Activated CD4-positive, alpha-beta T cell treated with anti-CD3 and anti-CD28 coated beads, Interleukin-2, amount 10 ng/mL, durations not matched to agents 7 days and 5 days (primary cell): ENCODE measurements at regions not wholly inside any gene's neighbourhood (a gene's known extent, or its start where the extent isn't known, plus 50 kb on each side); places are given as distances from the start of the nearest gene placed in this dataset.

Source experiments
- CTCF ChIA-PET: fragments of 350-600 bp; sonication (Branson Sonifier 250); formaldehyde crosslinking; loops from one replicate; lab custom pipeline; 2021; ENCODE audit warnings: antibody characterized with exemption; lab: Charles Lee
- POLR2A ChIA-PET: fragments of 350-600 bp; sonication (Branson Sonifier 250); formaldehyde crosslinking; loops from one replicate; lab custom pipeline; 2021; ENCODE audit warnings: antibody characterized with exemption; lab: Charles Lee
- DNase-seq: peaks from one replicate; pipeline ENCODE4 v3.0.0-alpha.2; 2020
- H3K27ac Mint-ChIP-seq: one replicate; pipeline ENCODE4 v1.8.0; 2021; ENCODE audit warnings: mild to moderate bottlenecking, moderate library complexity, mixed read lengths
- H3K27me3 Mint-ChIP-seq: one replicate; pipeline ENCODE4 v1.8.0; 2021; ENCODE audit warnings: mixed read lengths
- H3K36me3 Mint-ChIP-seq: one replicate; pipeline ENCODE4 v1.8.0; 2021; ENCODE audit warnings: low read depth, mixed read lengths
- H3K4me1 Mint-ChIP-seq: one replicate; pipeline ENCODE4 v1.8.0; 2021; ENCODE audit warnings: mixed read lengths
- H3K4me3 Mint-ChIP-seq: one replicate; pipeline ENCODE4 v1.8.0; 2021; ENCODE audit warnings: mild to moderate bottlenecking, moderate library complexity, mixed read lengths
- H3K9me3 Mint-ChIP-seq: one replicate; pipeline ENCODE4 v1.8.0; 2021; ENCODE audit warnings: mixed read lengths

GRCh38 chr20:48544402-48545339 lies 283.1 kb downstream of the PREX1 start:
- H3K9me3 Mint-ChIP-seq = no peaks in the 10 kb centered on the region
- no peak for DNase-seq
- ChIA-PET CTCF (no interaction called here), POLR2A (no interaction called here)
- H3K36me3 Mint-ChIP-seq = no peaks in the 10 kb centered on the region
- H3K27ac Mint-ChIP-seq = no peak overlapping the region
- no peaks in the 10 kb centered on the region for H3K4me1 Mint-ChIP-seq
- H3K27me3 Mint-ChIP-seq = peaks cover 10% of the 10 kb centered on the region
- H3K4me3 Mint-ChIP-seq = no peak overlapping the region

- H3K4me1 Mint-ChIP-seq = no peaks in the 10 kb centered on the region
- no peak for DNase-seq
- H3K27me3 Mint-ChIP-seq = peaks cover 10% of the 10 kb centered on the region
- H3K4me3 Mint-ChIP-seq = no peak overlapping the region
- no peak overlapping the region for H3K27ac Mint-ChIP-seq
- H3K9me3 Mint-ChIP-seq = no peaks in the 10 kb centered on the region
- ChIA-PET CTCF (no interaction called here), POLR2A (no interaction called here)
- no peaks in the 10 kb centered on the region for H3K36me3 Mint-ChIP-seq
Observed at GRCh38 chr20:48541581-48542071, 286.2 kb downstream of the PREX1 start.

DNA sequence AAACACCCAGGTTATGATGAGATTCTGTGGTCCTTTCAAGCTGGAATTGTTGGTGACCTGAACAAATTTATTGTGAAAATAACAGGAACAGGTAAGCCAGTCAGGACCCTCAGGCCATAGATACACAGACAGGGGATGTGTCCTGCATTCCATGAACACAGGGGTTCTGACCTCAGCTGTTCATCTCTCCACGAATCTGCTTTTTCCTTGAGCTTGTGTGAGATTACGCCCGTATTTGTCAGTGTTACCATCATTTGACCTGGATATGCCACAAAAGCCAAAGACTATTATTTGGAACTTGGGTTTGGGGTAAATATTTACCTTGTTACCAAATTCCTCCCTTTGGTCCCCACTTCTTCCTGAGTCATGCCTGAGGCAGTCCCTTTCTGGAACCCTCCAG lies 288.9 kb downstream of the PREX1 start:
- Mint-ChIP-seq H3K9me3 (no peaks in the 10 kb centered on the region), H3K27me3 (peaks cover 8% of the 10 kb centered on the region), H3K4me1 (no peaks in the 10 kb centered on the region), H3K27ac (no peak overlapping the region), H3K36me3 (no peaks in the 10 kb centered on the region), H3K4me3 (no peak overlapping the region)
- DNase-seq = no peak
- ChIA-PET CTCF (interaction anchor here (0.6 to 0.9 kb wide), 2 partner anchors 9 to 551 kb away, joined by 3 to 5 read pairs; no protein-coding TSS in a partner anchor), POLR2A (no interaction called here)

GRCh38 chr20:48538058-48538825 lies 289.6 kb downstream of the PREX1 start:
- CTCF ChIA-PET = interaction anchor here (0.6 to 0.9 kb wide), 2 partner anchors 8 to 551 kb away, joined by 3 to 5 read pairs; no protein-coding TSS in a partner anchor
- DNase-seq = no peak
- no peak overlapping the region for H3K4me3 Mint-ChIP-seq
- H3K36me3 Mint-ChIP-seq = no peaks in the 10 kb centered on the region
- H3K4me1 Mint-ChIP-seq = no peaks in the 10 kb centered on the region
- H3K27ac Mint-ChIP-seq = no peak overlapping the region
- POLR2A ChIA-PET = no interaction called here
- no peaks in the 10 kb centered on the region for H3K9me3 Mint-ChIP-seq
- H3K27me3 Mint-ChIP-seq = peaks cover 9% of the 10 kb centered on the region

- CTCF ChIA-PET = no interaction called here
- Mint-ChIP-seq H3K9me3 (no peaks in the 10 kb centered on the region), H3K27me3 (peaks cover 5% of the 10 kb centered on the region), H3K36me3 (no peaks in the 10 kb centered on the region), H3K4me1 (no peaks in the 10 kb centered on the region), H3K27ac (no peak overlapping the region), H3K4me3 (no peak overlapping the region)
- POLR2A ChIA-PET = no interaction called here
- DNase-seq = no peak
Observed at GRCh38 chr20:48536206-48536605, 291.6 kb downstream of the PREX1 start.

DNA sequence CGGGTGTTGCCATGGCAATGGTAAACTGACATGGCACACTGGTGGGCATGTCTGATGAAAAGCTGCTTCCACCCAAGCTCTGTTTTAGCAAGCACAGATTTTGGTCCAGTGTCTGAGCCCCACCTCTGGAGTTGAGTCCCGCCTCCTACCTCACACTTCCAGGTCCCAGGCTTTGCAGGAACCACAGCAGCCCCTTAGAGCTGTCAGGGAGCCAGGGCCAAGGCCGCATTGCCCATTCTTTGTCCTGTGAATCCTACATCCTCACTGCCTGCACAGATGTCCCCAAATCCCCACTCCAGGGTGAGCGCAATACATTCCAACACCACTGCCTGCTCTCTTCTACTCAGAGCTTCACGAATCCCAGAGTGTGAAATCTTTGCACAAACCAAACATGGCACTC lies 292.2 kb downstream of the PREX1 start:
- Mint-ChIP-seq H3K36me3 (no peaks in the 10 kb centered on the region), H3K9me3 (no peaks in the 10 kb centered on the region), H3K4me3 (no peak overlapping the region), H3K4me1 (no peaks in the 10 kb centered on the region), H3K27ac (no peak overlapping the region), H3K27me3 (peaks cover 4% of the 10 kb centered on the region)
- ChIA-PET CTCF (no interaction called here), POLR2A (no interaction called here)
- DNase-seq = no peak

DNA sequence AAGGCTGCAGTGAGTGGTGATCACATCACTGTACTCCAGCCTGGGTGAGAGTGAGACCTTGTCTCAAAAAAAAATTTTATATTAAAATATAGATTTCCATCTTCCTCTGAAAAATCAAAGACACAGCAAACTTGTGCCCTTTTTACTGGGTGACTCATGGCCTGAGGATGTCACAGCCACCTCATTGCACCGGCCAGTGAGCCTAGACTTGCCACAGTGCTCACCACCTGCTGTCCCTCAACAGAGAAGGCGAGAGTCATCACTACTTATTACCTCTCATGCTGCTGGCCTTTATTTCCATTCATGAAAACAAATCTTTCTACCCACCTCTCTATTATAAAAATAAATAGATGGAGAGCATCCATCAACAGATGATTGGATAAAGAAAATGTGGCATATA lies 295.8 kb downstream of the PREX1 start:
- DNase-seq = no peak
- CTCF ChIA-PET = interaction anchor here (0.6 kb wide), 1 partner anchor 553 kb away, joined by 3 read pairs; no protein-coding TSS in a partner anchor
- Mint-ChIP-seq H3K27ac (no peak overlapping the region), H3K4me3 (no peak overlapping the region), H3K36me3 (no peaks in the 10 kb centered on the region), H3K4me1 (no peaks in the 10 kb centered on the region), H3K27me3 (peaks cover 5% of the 10 kb centered on the region), H3K9me3 (no peaks in the 10 kb centered on the region)
- POLR2A ChIA-PET = no interaction called here

- H3K4me3 Mint-ChIP-seq = no peak overlapping the region
- H3K36me3 Mint-ChIP-seq = no peaks in the 10 kb centered on the region
- peaks cover 5% of the 10 kb centered on the region for H3K27me3 Mint-ChIP-seq
- CTCF ChIA-PET = interaction anchor here (0.6 kb wide), 1 partner anchor 552 kb away, joined by 3 read pairs; no protein-coding TSS in a partner anchor
- H3K4me1 Mint-ChIP-seq = no peaks in the 10 kb centered on the region
- DNase-seq = no peak
- POLR2A ChIA-PET = no interaction called here
- H3K27ac Mint-ChIP-seq = no peak overlapping the region
- no peaks in the 10 kb centered on the region for H3K9me3 Mint-ChIP-seq
Observed at GRCh38 chr20:48531505-48531904, 296.3 kb downstream of the PREX1 start.

- Mint-ChIP-seq H3K9me3 (no peaks in the 10 kb centered on the region), H3K27ac (no peak overlapping the region)
- POLR2A ChIA-PET = interaction anchor here (0.6 kb wide), 1 partner anchor 152 kb away, joined by 3 read pairs; no protein-coding TSS in a partner anchor
Observed at GRCh38 chr20:48530957-48531356, 296.8 kb downstream of the PREX1 start.

DNA sequence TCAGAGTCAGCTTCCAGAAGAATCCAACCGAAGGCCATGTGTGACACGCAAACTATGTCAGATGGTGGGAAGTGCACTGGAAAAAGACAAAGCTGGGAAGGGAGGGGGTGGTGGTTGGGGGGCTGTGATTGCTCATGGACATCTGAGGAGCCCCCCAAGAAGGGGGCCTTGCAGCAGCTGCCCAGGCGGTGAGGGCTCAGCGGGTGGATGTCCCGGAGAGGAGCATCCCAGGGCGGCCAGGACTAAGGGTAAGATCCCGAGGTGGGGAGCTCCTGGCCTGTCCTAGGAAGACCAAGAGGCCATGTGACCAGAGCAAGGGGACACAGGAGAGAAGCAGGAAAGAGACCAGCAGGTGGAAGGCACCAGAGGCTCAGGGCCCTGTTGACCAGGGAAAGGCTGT lies 299.5 kb downstream of the PREX1 start:
- no peaks in the 10 kb centered on the region for H3K36me3 Mint-ChIP-seq
- H3K4me1 Mint-ChIP-seq = no peaks in the 10 kb centered on the region
- no peak overlapping the region for H3K4me3 Mint-ChIP-seq
- no peak for DNase-seq
- H3K9me3 Mint-ChIP-seq = no peaks in the 10 kb centered on the region
- no peak overlapping the region for H3K27ac Mint-ChIP-seq
- ChIA-PET POLR2A (no interaction called here), CTCF (no interaction called here)
- H3K27me3 Mint-ChIP-seq = peaks cover 3% of the 10 kb centered on the region

More at GRCh38 chr20:48530957-48531356, 296.8 kb downstream of the PREX1 start:
- Mint-ChIP-seq H3K27me3 (peaks cover 5% of the 10 kb centered on the region), H3K4me3 (no peak overlapping the region), H3K4me1 (no peaks in the 10 kb centered on the region), H3K36me3 (no peaks in the 10 kb centered on the region)
- CTCF ChIA-PET = no interaction called here
- no peak for DNase-seq

- DNase-seq = no peak
- Mint-ChIP-seq H3K27ac (no peak overlapping the region), H3K36me3 (no peaks in the 10 kb centered on the region), H3K4me1 (no peaks in the 10 kb centered on the region), H3K9me3 (no peaks in the 10 kb centered on the region), H3K27me3 (peaks cover 3% of the 10 kb centered on the region), H3K4me3 (no peak overlapping the region)
- CTCF ChIA-PET = no interaction called here
- POLR2A ChIA-PET = no interaction called here
Observed at GRCh38 chr20:48527771-48528170, 300.0 kb downstream of the PREX1 start.

- no peak for DNase-seq
- no peaks in the 10 kb centered on the region for H3K9me3 Mint-ChIP-seq
Observed at GRCh38 chr20:48526936-48527335, 300.9 kb downstream of the PREX1 start.

GRCh38 chr20:48525400-48525799 lies 302.4 kb downstream of the PREX1 start:
- H3K4me1 Mint-ChIP-seq = no peaks in the 10 kb centered on the region

More at GRCh38 chr20:48526936-48527335, 300.9 kb downstream of the PREX1 start:
- H3K27me3 Mint-ChIP-seq = peaks cover 3% of the 10 kb centered on the region
- H3K4me1 Mint-ChIP-seq = no peaks in the 10 kb centered on the region
- no peak overlapping the region for H3K27ac Mint-ChIP-seq
- no peaks in the 10 kb centered on the region for H3K36me3 Mint-ChIP-seq
- no peak overlapping the region for H3K4me3 Mint-ChIP-seq
- POLR2A ChIA-PET = no interaction called here
- CTCF ChIA-PET = no interaction called here

More at GRCh38 chr20:48525400-48525799, 302.4 kb downstream of the PREX1 start:
- Mint-ChIP-seq H3K9me3 (no peaks in the 10 kb centered on the region), H3K27me3 (peaks cover 3% of the 10 kb centered on the region), H3K27ac (no peak overlapping the region), H3K4me3 (no peak overlapping the region), H3K36me3 (no peaks in the 10 kb centered on the region)
- CTCF ChIA-PET = no interaction called here
- POLR2A ChIA-PET = no interaction called here
- no peak for DNase-seq
